Liver (tissue), 8 donors: ENCODE measurements at regions not wholly inside any gene's neighbourhood (a gene's known extent, or its start where the extent isn't known, plus 50 kb on each side); places are given as distances from the start of the nearest gene placed in this dataset.

ENCODE experiments used
- DNase-seq: peaks from one replicate; pipeline ENCODE4 v3.0.0-alpha.2; 2017; ENCODE audit warnings: low spot score
- H3K27ac ChIP-seq, 2 donors: one replicate each; pipeline ENCODE4 v1.7.0; 2013; ENCODE audit warnings: inconsistent platforms in 2 of 2, low read length in 2 of 2, control low read depth in 1 of 2, low read depth in 1 of 2, mild to moderate bottlenecking in 1 of 2
- H3K27me3 ChIP-seq, 4 donors: one replicate each; pipeline versions ENCODE4 v1.6.1 to v1.7.0; 2013; ENCODE audit warnings: low read length in 3 of 4, inconsistent platforms in 1 of 4, mild to moderate bottlenecking in 1 of 4, moderate library complexity in 1 of 4; ENCODE audit not compliant: control insufficient read depth in 4 of 4, insufficient read depth in 4 of 4
- H3K36me3 ChIP-seq, 4 donors: one replicate each; pipeline versions ENCODE4 v1.6.1 to v1.7.0; 2013; ENCODE audit warnings: low read length in 3 of 4, mild to moderate bottlenecking in 3 of 4, low read depth in 1 of 4, moderate library complexity in 1 of 4; ENCODE audit not compliant: control insufficient read depth in 4 of 4, insufficient read depth in 3 of 4
- H3K4me1 ChIP-seq, 4 donors: one replicate each; pipeline versions ENCODE4 v1.6.1 to v1.7.0; 2013; ENCODE audit warnings: low read length in 3 of 4, mild to moderate bottlenecking in 3 of 4, moderate library complexity in 1 of 4; ENCODE audit not compliant: control insufficient read depth in 4 of 4, insufficient read depth in 4 of 4
- H3K4me3 ChIP-seq, 3 donors: one replicate each; pipeline versions ENCODE4 v1.6.1 to v1.7.0; 2013; ENCODE audit warnings: low read length in 3 of 3, control low read depth in 1 of 3, low read depth in 1 of 3, mild to moderate bottlenecking in 1 of 3
- H3K9ac ChIP-seq, 2 donors: one replicate each; pipeline ENCODE4 v1.7.0; 2013; ENCODE audit warnings: low read length in 2 of 2, mild to moderate bottlenecking in 2 of 2, moderate library complexity in 2 of 2, control low read depth in 1 of 2, low read depth in 1 of 2
- H3K9me3 ChIP-seq, 4 donors: one replicate each; pipeline versions ENCODE4 v1.6.1 to v1.7.0; 2013; ENCODE audit warnings: low read length in 3 of 4; ENCODE audit not compliant: control insufficient read depth in 4 of 4
- EGR1 ChIP-seq, 2 donors: IDR thresholded peaks; 2 replicates each; pipeline ENCODE4 v1.6.1; 2016 to 2018; ENCODE audit warnings: antibody characterized with exemption in 2 of 2, low read depth in 2 of 2
- FOXA1 ChIP-seq: IDR thresholded peaks from 2 replicates; pipeline ENCODE4 v1.6.1; 2016; ENCODE audit warnings: antibody characterized with exemption
- FOXA2 ChIP-seq: IDR thresholded peaks from 2 replicates; pipeline ENCODE4 v1.6.1; 2016; ENCODE audit warnings: antibody characterized with exemption
- GABPA ChIP-seq, 2 donors: IDR thresholded peaks in 1 of 2; conservative IDR thresholded peaks in 1 of 2; 2 replicates each; pipeline ENCODE4 v1.6.1; 2016; ENCODE audit warnings: antibody characterized with exemption in 2 of 2, mild to moderate bottlenecking in 1 of 2, moderate library complexity in 1 of 2
- HNF4A ChIP-seq, 2 donors: conservative IDR thresholded peaks; 2 replicates each; pipeline ENCODE4 v1.6.1; 2016; ENCODE audit warnings: antibody characterized with exemption in 2 of 2, mild to moderate bottlenecking in 2 of 2
- HNF4G ChIP-seq: IDR thresholded peaks from 2 replicates; pipeline ENCODE4 v1.6.1; 2016; ENCODE audit warnings: antibody characterized with exemption
- RAD21 ChIP-seq, 2 donors: IDR thresholded peaks; 2 replicates each; pipeline ENCODE4 v1.6.1; 2016; ENCODE audit warnings: antibody characterized with exemption in 2 of 2, mild to moderate bottlenecking in 2 of 2
- RXRA ChIP-seq, 2 donors: IDR thresholded peaks; 2 replicates each; pipeline ENCODE4 v1.6.1; 2017 to 2018; ENCODE audit warnings: antibody characterized with exemption in 2 of 2, mild to moderate bottlenecking in 1 of 2
- YY1 ChIP-seq: IDR thresholded peaks from 2 replicates; pipeline ENCODE4 v1.6.1; 2016; ENCODE audit warnings: antibody characterized with exemption, mild to moderate bottlenecking
- WGBS: extraction: QIAGEN DNeasy Blood & Tissue Kit; methylation state at CpG from one replicate; pipeline ENCODE4 v1.1.7; 2013; 5-methylcytosine and 5-hydroxymethylcytosine counted together
- TF ChIP-seq, protein P1 (sequence below): fragments of 150-350 bp; IDR thresholded peaks from 2 replicates; pipeline ENCODE4 v1.5.1; 2017; ENCODE audit warnings: improper control_type of control experiment, low read depth, low read length; ENCODE audit not compliant: missing input control
- TF ChIP-seq, protein P2 (sequence below): IDR thresholded peaks from 2 replicates; pipeline ENCODE4 v1.6.1; 2016; ENCODE audit warnings: antibody characterized with exemption
- TF ChIP-seq, protein P3 (sequence below): IDR thresholded peaks from 2 replicates; pipeline ENCODE4 v1.6.1; 2016; ENCODE audit warnings: antibody characterized with exemption
- TF ChIP-seq, protein P4 (sequence below): IDR thresholded peaks from 2 replicates; pipeline ENCODE4 v1.6.1; 2016; ENCODE audit warnings: antibody characterized with exemption, mild to moderate bottlenecking
- TF ChIP-seq, protein P5 (sequence below): IDR thresholded peaks from 2 replicates; pipeline ENCODE4 v1.6.1; 2016; ENCODE audit warnings: antibody characterized with exemption
- donor health status: healthy.
- donor health status: healthy.
- donor health status: healthy.
- donor health status: healthy.
- donor health status: healthy.

- no peaks in the 10 kb centered on the region for H3K4me1 ChIP-seq
- no peak for DNase-seq
- WGBS: 74% methylated on average over 1 of the region's 1 CpG
Observed at GRCh38 chr16:74101379-74102137, 195.1 kb upstream of the PSMD7 start.

More at GRCh38 chr16:74101379-74102137, 195.1 kb upstream of the PSMD7 start:
- no peak overlapping the region for H3K4me3 ChIP-seq
- no peaks in the 10 kb centered on the region for H3K36me3 ChIP-seq
- H3K9me3 ChIP-seq: no peaks in the 10 kb centered on the region
- no peak overlapping the region for H3K9ac ChIP-seq
- no peaks in the 10 kb centered on the region for H3K27me3 ChIP-seq
- no peak for TF ChIP-seq EGR1 (IDR thresholded peaks at IDR 0.05; ENCODE audit: low read depth in 2 of 2)
- TF ChIP-seq, protein P1, sequence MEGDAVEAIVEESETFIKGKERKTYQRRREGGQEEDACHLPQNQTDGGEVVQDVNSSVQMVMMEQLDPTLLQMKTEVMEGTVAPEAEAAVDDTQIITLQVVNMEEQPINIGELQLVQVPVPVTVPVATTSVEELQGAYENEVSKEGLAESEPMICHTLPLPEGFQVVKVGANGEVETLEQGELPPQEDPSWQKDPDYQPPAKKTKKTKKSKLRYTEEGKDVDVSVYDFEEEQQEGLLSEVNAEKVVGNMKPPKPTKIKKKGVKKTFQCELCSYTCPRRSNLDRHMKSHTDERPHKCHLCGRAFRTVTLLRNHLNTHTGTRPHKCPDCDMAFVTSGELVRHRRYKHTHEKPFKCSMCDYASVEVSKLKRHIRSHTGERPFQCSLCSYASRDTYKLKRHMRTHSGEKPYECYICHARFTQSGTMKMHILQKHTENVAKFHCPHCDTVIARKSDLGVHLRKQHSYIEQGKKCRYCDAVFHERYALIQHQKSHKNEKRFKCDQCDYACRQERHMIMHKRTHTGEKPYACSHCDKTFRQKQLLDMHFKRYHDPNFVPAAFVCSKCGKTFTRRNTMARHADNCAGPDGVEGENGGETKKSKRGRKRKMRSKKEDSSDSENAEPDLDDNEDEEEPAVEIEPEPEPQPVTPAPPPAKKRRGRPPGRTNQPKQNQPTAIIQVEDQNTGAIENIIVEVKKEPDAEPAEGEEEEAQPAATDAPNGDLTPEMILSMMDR: no peak
- TF ChIP-seq FOXA1: no peak
- TF ChIP-seq, protein P2, sequence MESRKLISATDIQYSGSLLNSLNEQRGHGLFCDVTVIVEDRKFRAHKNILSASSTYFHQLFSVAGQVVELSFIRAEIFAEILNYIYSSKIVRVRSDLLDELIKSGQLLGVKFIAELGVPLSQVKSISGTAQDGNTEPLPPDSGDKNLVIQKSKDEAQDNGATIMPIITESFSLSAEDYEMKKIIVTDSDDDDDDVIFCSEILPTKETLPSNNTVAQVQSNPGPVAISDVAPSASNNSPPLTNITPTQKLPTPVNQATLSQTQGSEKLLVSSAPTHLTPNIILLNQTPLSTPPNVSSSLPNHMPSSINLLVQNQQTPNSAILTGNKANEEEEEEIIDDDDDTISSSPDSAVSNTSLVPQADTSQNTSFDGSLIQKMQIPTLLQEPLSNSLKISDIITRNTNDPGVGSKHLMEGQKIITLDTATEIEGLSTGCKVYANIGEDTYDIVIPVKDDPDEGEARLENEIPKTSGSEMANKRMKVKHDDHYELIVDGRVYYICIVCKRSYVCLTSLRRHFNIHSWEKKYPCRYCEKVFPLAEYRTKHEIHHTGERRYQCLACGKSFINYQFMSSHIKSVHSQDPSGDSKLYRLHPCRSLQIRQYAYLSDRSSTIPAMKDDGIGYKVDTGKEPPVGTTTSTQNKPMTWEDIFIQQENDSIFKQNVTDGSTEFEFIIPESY: no peak
- TF ChIP-seq FOXA2: no peak
- no peak for TF ChIP-seq HNF4G
- TF ChIP-seq, protein P3, sequence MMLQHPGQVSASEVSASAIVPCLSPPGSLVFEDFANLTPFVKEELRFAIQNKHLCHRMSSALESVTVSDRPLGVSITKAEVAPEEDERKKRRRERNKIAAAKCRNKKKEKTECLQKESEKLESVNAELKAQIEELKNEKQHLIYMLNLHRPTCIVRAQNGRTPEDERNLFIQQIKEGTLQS: no peak
- TF ChIP-seq GABPA (IDR thresholded peaks at IDR 0.05 in 1 of 2, conservative IDR thresholded peaks at IDR 0.05 in 1 of 2): no peak
- TF ChIP-seq RXRA (IDR thresholded peaks at IDR 0.05): no peak
- TF ChIP-seq, protein P4, sequence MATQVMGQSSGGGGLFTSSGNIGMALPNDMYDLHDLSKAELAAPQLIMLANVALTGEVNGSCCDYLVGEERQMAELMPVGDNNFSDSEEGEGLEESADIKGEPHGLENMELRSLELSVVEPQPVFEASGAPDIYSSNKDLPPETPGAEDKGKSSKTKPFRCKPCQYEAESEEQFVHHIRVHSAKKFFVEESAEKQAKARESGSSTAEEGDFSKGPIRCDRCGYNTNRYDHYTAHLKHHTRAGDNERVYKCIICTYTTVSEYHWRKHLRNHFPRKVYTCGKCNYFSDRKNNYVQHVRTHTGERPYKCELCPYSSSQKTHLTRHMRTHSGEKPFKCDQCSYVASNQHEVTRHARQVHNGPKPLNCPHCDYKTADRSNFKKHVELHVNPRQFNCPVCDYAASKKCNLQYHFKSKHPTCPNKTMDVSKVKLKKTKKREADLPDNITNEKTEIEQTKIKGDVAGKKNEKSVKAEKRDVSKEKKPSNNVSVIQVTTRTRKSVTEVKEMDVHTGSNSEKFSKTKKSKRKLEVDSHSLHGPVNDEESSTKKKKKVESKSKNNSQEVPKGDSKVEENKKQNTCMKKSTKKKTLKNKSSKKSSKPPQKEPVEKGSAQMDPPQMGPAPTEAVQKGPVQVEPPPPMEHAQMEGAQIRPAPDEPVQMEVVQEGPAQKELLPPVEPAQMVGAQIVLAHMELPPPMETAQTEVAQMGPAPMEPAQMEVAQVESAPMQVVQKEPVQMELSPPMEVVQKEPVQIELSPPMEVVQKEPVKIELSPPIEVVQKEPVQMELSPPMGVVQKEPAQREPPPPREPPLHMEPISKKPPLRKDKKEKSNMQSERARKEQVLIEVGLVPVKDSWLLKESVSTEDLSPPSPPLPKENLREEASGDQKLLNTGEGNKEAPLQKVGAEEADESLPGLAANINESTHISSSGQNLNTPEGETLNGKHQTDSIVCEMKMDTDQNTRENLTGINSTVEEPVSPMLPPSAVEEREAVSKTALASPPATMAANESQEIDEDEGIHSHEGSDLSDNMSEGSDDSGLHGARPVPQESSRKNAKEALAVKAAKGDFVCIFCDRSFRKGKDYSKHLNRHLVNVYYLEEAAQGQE: no peak
- no peak for TF ChIP-seq YY1
- TF ChIP-seq HNF4A (conservative IDR thresholded peaks at IDR 0.05): no peak
- no peak for TF ChIP-seq RAD21 (IDR thresholded peaks at IDR 0.05)
- TF ChIP-seq, protein P5, sequence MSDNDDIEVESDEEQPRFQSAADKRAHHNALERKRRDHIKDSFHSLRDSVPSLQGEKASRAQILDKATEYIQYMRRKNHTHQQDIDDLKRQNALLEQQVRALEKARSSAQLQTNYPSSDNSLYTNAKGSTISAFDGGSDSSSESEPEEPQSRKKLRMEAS: no peak
- no peak overlapping the region for H3K27ac ChIP-seq
